ENCODE measurements at regions not wholly inside any gene's neighbourhood (a gene's known extent, or its start where the extent isn't known, plus 50 kb on each side); places are given as distances from the start of the nearest gene placed in this dataset.

DNA sequence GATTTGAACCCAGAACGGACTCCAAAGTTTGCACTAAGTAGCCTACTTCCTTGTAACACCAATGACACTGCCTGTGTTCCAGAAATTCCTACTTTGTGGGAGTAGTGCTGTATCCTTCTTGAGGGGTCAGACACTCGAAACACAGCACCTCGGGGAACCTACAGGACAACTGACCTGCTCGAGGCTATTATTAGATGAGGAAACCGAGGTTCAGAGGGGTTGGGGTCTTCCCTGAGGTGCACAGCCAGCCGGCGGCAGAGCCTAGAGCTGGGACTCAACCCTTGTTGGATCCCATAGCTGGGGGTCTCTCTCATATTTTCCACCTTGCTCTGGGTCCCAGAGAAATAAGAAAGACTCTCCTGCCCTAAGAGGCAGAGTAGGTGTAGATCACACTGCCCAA is 89.8 kb upstream of the PTPN1 start:
- Mint-ChIP-seq H3K9me3 (ENCODE audit: low read depth, unreplicated experiment) (no peaks in the 10 kb centered on the region), H3K27me3 (ENCODE audit: unreplicated experiment) (no peaks in the 10 kb centered on the region), H3K4me1 (ENCODE audit: low read depth, unreplicated experiment) (peaks cover 53% of the 10 kb centered on the region), H3K27ac (ENCODE audit: unreplicated experiment) (no peak overlapping the region), H3K36me3 (ENCODE audit: insufficient read depth, unreplicated experiment) (peaks cover 36% of the 10 kb centered on the region), H3K4me3 (ENCODE audit: low read depth, unreplicated experiment) (no peak overlapping the region)
- intact Hi-C loops (cut with micrococcal nuclease; ENCODE audit: unreplicated experiment): no loop called here
- no peak for DNase-seq
- TF ChIP-seq, protein P1, sequence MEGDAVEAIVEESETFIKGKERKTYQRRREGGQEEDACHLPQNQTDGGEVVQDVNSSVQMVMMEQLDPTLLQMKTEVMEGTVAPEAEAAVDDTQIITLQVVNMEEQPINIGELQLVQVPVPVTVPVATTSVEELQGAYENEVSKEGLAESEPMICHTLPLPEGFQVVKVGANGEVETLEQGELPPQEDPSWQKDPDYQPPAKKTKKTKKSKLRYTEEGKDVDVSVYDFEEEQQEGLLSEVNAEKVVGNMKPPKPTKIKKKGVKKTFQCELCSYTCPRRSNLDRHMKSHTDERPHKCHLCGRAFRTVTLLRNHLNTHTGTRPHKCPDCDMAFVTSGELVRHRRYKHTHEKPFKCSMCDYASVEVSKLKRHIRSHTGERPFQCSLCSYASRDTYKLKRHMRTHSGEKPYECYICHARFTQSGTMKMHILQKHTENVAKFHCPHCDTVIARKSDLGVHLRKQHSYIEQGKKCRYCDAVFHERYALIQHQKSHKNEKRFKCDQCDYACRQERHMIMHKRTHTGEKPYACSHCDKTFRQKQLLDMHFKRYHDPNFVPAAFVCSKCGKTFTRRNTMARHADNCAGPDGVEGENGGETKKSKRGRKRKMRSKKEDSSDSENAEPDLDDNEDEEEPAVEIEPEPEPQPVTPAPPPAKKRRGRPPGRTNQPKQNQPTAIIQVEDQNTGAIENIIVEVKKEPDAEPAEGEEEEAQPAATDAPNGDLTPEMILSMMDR (IDR thresholded peaks at IDR 0.05; ENCODE audit: unreplicated experiment): no peak
- CTCF ChIA-PET: interaction anchor here (0.8 kb wide), 1 partner anchor 20 kb away, joined by 4 read pairs; no protein-coding TSS in a partner anchor
- no TSS peak for BruUV-seq (replicated peaks)

DNA sequence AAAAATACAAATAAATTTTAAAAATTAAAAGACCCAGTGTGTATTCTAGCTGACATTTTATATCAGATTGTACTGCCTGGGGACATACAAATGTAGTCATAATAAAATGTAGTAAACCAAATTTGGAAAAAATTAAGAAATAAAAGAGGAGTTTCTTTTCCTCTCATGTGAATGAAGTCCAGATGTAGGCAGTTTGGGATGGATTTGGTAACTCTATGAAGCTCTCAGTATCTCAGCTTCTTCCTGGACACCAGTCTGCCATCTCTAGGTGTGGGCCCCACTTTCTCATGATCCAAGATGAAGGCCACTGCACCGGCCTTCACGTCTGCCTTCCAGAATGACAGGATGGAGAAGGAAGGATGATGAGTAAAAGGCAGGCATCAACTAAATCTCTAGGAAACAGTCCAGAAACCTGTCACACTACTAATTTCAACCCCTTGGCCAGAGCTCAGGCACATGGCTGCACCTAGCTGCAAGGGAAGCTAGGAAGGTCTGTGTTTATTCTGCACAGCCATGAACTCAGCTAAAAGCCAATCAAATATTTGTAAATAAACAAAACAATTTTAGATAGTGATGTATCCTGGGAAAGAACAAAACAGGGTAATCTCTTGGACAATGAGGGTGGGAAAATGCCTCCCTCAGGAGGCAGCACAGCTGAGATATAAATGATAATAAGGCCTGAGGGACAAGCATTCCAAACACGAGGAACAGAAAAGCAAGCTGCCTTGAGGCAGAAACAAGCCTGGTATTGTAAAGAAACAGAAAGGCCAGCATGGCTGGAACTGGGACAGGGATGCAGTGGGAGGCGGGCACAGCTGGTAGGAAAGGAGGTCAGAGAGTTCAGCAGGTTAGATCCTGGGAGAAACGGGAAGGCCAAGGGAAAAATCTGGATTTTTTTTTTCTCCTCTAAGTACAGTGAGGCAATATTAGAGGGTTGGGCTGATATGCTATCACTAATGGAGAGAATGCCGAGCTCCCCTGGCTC is 88.5 kb upstream of the PTPN1 start:
- TF ChIP-seq, protein P1 (IDR thresholded peaks at IDR 0.05; ENCODE audit: unreplicated experiment): no peak
- H3K36me3 Mint-ChIP-seq (ENCODE audit: insufficient read depth, unreplicated experiment): peaks cover 30% of the 10 kb centered on the region
- CTCF ChIA-PET: interaction anchor here (1.2 to 2.7 kb wide), 5 partner anchors 13 to 154 kb away, joined by 3 to 11 read pairs (median 3); no protein-coding TSS in a partner anchor
- peak overlapping the region; percentile 9 for H3K4me3 Mint-ChIP-seq (ENCODE audit: low read depth, unreplicated experiment)
- DNase-seq: no peak
- BruUV-seq (replicated peaks): no TSS peak
- intact Hi-C loops (cut with micrococcal nuclease; ENCODE audit: unreplicated experiment): no loop called here
- no peaks in the 10 kb centered on the region for H3K9me3 Mint-ChIP-seq (ENCODE audit: low read depth, unreplicated experiment)
- H3K27me3 Mint-ChIP-seq (ENCODE audit: unreplicated experiment): no peaks in the 10 kb centered on the region
- H3K27ac Mint-ChIP-seq (ENCODE audit: unreplicated experiment): peak overlapping the region; percentile 86
- H3K4me1 Mint-ChIP-seq (ENCODE audit: low read depth, unreplicated experiment): peaks cover 42% of the 10 kb centered on the region

DNA sequence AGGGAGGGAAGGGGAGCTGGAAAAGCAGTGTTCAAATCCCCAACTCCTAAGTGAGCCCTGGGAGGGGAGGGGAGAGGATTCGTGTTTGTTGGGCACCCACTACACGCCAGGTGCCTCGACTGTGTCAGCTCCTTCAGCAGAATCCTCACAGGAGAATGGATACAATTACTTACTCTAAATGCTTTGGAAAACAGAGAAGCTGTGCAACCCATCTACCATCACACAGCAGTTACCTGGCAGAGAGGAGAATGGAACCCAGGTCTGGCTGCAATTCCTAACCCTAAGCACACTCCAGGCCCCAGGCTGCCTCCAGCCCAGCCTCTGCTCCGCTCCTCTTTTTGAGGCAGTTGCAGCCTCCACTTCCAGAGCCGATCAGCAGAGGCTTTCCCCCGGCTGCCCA is 86.4 kb upstream of the PTPN1 start:
- no TSS peak for BruUV-seq (replicated peaks)
- TF ChIP-seq, protein P1 (IDR thresholded peaks at IDR 0.05; ENCODE audit: unreplicated experiment): no peak
- no peak for DNase-seq
- intact Hi-C loops (cut with micrococcal nuclease; ENCODE audit: unreplicated experiment): no loop called here
- Mint-ChIP-seq H3K27ac (ENCODE audit: unreplicated experiment) (peak overlapping the region; percentile 86), H3K4me1 (ENCODE audit: low read depth, unreplicated experiment) (peaks cover 57% of the 10 kb centered on the region), H3K27me3 (ENCODE audit: unreplicated experiment) (no peaks in the 10 kb centered on the region), H3K36me3 (ENCODE audit: insufficient read depth, unreplicated experiment) (peaks cover 25% of the 10 kb centered on the region), H3K4me3 (ENCODE audit: low read depth, unreplicated experiment) (no peak overlapping the region), H3K9me3 (ENCODE audit: low read depth, unreplicated experiment) (no peaks in the 10 kb centered on the region)
- CTCF ChIA-PET: interaction anchor here (1.0 to 2.7 kb wide), 4 partner anchors 9 to 156 kb away, joined by 3 to 11 read pairs (median 5); no protein-coding TSS in a partner anchor

DNA sequence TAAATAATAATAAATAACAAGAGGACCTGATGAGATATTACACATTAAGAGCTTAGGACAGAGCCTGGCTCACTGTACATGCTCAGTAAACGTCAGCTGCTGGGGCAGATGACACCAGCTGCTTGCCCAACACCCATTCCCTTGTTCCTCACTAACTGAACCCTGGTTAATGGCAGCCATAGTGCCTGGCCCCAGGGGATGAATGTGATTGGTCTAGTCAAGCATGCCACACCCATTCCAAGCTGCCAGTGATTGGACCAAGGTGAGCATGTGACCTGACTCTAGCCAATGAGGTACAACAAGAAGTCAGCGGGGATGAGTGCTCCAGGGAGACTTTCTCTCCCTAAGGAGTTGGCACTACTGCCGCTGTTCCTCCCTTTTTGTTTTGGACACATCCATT is 85.1 kb upstream of the PTPN1 start:
- H3K36me3 Mint-ChIP-seq (ENCODE audit: insufficient read depth, unreplicated experiment): peaks cover 25% of the 10 kb centered on the region
- TF ChIP-seq, protein P1 (IDR thresholded peaks at IDR 0.05; ENCODE audit: unreplicated experiment): no peak
- BruUV-seq (replicated peaks): no TSS peak
- no peaks in the 10 kb centered on the region for H3K27me3 Mint-ChIP-seq (ENCODE audit: unreplicated experiment)
- H3K4me1 Mint-ChIP-seq (ENCODE audit: low read depth, unreplicated experiment): peaks cover 51% of the 10 kb centered on the region
- no peaks in the 10 kb centered on the region for H3K9me3 Mint-ChIP-seq (ENCODE audit: low read depth, unreplicated experiment)
- intact Hi-C loops (cut with micrococcal nuclease; ENCODE audit: unreplicated experiment): no loop called here
- no peak overlapping the region for H3K27ac Mint-ChIP-seq (ENCODE audit: unreplicated experiment)
- CTCF ChIA-PET: no interaction called here
- H3K4me3 Mint-ChIP-seq (ENCODE audit: low read depth, unreplicated experiment): no peak overlapping the region
- no peak for DNase-seq
